Activated T-cell treated with anti-CD3 and anti-CD28 coated beads, Interleukin-2, amount 50 U/mL, for 1 hour (primary cell): ENCODE measurements at regions not wholly inside any gene's neighbourhood (a gene's known extent, or its start where the extent isn't known, plus 50 kb on each side); places are given as distances from the start of the nearest gene placed in this dataset.
A peak's percentile ranks its signal among the peaks of the same experiment; 100 is the strongest.
"Not testable (repeated sequence)": the region's sequence is repeated elsewhere in the genome, so short reads cannot be mapped to it uniquely, and the experiment has no call there.

ENCODE experiments used
- DNase-seq: peaks from one replicate; pipeline ENCODE4 v3.0.0-alpha.2; 2020

GRCh38 chr4:18602610-18603009 is 581.1 kb upstream of the LCORL start:
- DNase-seq, result not testable (repeated sequence)

GRCh38 chr4:18593297-18594002 is 571.9 kb upstream of the LCORL start:
- peak; percentile 19 for DNase-seq

- no peak for DNase-seq
Measured at GRCh38 chr4:18582841-18583240, 561.3 kb upstream of the LCORL start.

- no peak for DNase-seq
Measured at GRCh38 chr4:18578307-18578706, 556.8 kb upstream of the LCORL start.

- DNase-seq, result no peak
Measured at GRCh38 chr4:18572481-18572880, 550.9 kb upstream of the LCORL start.

- DNase-seq, result no peak
Measured at GRCh38 chr4:18571301-18571761, 549.8 kb upstream of the LCORL start.

GRCh38 chr4:18570370-18570769 is 548.8 kb upstream of the LCORL start:
- no peak for DNase-seq

GRCh38 chr4:18568600-18568999 is 547.0 kb upstream of the LCORL start:
- DNase-seq, result no peak

GRCh38 chr4:18566970-18567799 is 545.6 kb upstream of the LCORL start:
- DNase-seq, result no peak

- DNase-seq, result no peak
Measured at GRCh38 chr4:18559492-18559891, 537.9 kb upstream of the LCORL start.

GRCh38 chr4:18556402-18556801 is 534.8 kb upstream of the LCORL start:
- DNase-seq, result no peak

GRCh38 chr4:18540349-18540748 is 518.8 kb upstream of the LCORL start:
- DNase-seq, result no peak

- DNase-seq, result no peak
Measured at GRCh38 chr4:18538121-18538520, 516.6 kb upstream of the LCORL start.

GRCh38 chr4:18536428-18536827 is 514.9 kb upstream of the LCORL start:
- DNase-seq, result no peak

GRCh38 chr4:18535948-18536347 is 514.4 kb upstream of the LCORL start:
- DNase-seq, result no peak

GRCh38 chr4:18533262-18533775 is 511.8 kb upstream of the LCORL start:
- no peak for DNase-seq

GRCh38 chr4:18531731-18532130 is 510.2 kb upstream of the LCORL start:
- DNase-seq, result no peak

GRCh38 chr4:18529482-18529881 is 507.9 kb upstream of the LCORL start:
- DNase-seq, result no peak

GRCh38 chr4:18524667-18525066 is 503.1 kb upstream of the LCORL start:
- DNase-seq, result no peak

GRCh38 chr4:18518098-18518497 is 496.5 kb upstream of the LCORL start:
- DNase-seq, result no peak

- DNase-seq, result no peak
Measured at GRCh38 chr4:18513861-18514260, 492.3 kb upstream of the LCORL start.

GRCh38 chr4:18512718-18513117 is 491.2 kb upstream of the LCORL start:
- no peak for DNase-seq

- DNase-seq, result no peak
Measured at GRCh38 chr4:18511727-18512126, 490.2 kb upstream of the LCORL start.

- no peak for DNase-seq
Measured at GRCh38 chr4:18508786-18509185, 487.2 kb upstream of the LCORL start.
